H4 (cell line): ENCODE measurements at regions not wholly inside any gene's neighbourhood (a gene's known extent, or its start where the extent isn't known, plus 50 kb on each side); places are given as distances from the start of the nearest gene placed in this dataset.
A peak's percentile ranks its signal among the peaks of the same experiment; 100 is the strongest.
"Not testable (repeated sequence)": the region's sequence is repeated elsewhere in the genome, so short reads cannot be mapped to it uniquely, and the experiment has no call there.

Experiments used
- DNase-seq: peaks from one replicate; pipeline ENCODE4 v3.0.0-alpha.2; 2015; ENCODE audit warnings: low spot score

DNA sequence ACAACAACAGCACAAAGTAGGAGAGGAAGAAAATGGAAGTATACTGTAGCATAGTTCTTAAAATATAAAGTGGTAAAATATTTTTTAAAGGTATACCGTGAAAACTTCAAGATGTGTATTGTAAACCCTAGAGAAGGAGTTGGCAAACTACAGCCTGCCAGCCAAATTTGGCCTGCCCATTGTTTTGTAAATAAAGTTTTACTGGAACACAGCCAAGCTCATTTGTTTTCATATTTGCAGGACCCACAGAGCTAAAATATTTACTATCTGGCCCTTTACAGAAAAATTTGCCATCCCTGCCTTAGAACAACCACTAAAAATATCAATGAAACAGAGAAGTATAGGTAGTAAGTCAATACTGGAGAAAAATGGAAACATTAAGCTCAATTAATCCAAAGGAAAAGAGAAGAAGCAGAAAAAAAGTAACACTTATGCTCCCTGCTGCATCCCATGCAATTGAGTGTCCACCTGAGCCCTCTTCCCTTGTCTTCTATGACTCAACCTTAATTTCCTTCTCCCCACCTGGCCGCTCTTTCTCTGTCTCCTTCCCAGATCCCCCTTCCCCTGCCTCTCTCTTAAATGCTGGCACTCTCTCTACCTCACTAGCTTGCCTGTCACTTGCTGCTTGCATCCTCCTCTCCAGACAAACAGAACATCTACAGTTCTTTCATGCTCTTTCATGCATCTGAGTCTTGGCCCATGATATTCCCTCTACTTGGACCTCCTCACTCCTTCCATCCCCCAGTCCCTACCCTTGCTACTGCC, 50.6 kb upstream of the FER start:
- no peak for DNase-seq

DNA sequence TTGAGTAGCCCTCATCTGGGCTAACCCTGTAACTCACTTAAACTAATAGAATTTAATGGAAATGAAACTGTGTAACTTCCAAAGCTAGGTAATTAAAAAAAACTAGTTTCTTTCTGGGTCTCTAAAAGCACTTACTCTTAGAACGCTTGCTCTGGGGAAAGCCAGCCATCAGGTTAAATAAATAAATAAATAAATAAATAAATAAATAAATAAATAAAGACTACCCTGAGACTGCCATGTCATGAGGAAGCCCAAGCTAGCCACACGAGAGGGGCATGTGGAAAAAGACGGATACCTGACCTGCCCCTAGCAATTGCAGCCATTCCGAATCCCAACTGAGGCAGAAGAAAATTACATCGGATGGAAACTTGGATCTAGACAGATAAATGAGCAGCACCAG, 51.3 kb upstream of the FER start:
- DNase-seq = no peak

DNA sequence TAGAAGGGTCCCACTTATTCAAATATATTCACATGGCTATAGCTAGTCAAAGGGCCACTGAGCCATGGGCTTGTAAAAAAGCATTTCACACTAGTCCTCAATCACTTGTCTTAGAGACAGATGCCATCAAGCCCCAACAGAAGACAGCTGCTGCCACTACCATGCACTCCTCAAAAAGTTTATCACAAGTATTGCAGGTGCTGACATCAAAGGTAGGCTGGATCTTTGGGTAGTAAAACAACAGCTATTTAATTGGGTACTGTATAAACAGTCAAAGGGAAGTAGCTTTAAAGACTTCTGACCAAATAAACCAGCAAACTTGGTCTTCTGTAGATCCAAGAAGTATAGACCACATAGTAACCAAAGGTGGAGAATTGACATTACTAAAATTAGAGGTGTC, 59.2 kb upstream of the FER start:
- no peak for DNase-seq

DNA sequence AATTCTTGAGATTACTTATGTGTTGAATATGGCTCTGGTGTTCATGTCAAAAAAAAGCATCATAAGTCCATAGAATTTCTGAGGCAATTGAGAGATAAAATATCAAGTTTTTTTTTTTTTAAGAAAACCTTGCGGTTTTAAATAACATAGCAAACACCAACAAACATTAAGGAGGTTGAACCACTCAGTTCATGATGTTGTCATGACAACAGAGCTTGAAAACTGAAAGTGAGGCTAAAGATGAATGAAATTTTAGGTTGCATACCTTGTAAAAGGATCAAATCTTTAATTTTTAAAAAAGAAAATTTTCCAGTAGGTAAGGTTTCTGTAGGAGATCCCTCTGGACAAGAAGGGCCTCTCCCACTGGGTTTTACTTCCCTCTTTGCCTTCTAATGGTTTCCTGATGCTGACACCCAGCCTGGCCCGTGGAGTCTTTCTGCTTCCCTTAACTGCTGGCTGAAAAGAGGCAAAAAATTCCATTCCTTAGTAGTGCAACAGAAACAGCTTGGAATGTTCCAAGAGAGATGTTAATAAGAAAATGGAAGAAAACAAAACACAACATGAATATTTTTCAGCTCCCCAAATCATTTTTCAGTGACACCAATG, 60.0 kb upstream of the FER start:
- no peak for DNase-seq

DNA sequence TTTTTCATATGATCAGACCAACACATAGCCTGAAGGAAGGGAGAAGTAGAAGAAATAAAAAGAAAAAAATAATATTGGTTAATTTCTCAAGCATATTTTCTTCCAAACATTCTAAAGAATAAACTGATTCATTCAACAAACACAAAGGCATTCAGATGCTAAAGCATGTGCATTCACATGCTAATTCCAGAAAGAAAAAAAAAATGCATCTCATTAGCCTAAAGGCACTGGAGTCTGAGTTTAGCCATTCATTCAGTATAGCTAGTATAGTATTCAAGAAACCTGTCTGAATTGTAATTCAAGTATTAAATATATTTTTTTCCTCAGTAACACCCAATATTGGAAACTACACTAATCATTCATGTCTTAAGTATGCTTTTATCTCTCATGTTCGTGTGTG, 61.0 kb upstream of the FER start:
- DNase-seq = no peak

DNA sequence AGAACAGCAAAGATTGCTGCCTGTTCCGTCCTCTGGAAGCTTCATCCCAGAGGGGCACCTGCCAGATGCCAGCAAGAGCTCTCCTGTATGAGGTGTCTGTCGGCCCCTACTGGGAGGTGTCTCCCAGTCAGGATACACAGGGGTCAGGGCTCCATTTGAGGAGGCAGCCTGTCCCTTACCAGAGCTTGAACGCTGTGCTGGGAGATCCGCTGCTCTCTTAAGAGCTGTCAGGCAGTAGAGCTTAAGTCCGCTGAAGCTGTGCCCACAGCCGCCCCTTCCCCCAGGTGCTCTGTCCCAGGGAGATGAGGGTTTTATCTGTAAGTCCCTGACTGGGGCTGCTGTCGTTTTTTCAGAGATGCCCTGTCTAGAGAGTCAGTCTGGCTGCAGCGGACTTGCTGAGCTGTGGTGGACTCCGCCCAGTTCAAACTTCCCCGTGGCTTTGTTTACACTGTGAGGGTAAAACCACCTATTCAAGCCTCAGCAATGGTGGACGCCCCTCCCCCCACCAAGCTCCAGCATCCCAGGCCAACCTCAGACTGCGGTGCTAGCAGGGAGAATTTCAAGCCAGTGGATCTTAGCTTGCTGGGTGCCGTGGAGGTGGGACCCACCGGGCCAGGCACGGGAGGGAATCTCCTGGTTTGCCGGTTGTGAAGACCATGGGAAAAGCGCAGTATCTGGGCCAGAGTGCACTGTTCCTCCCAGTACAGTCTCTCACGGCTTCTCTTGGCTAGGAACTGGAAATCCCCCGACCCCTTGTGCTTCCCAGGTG, 62.1 kb upstream of the FER start:
- not testable (repeated sequence) for DNase-seq

DNA sequence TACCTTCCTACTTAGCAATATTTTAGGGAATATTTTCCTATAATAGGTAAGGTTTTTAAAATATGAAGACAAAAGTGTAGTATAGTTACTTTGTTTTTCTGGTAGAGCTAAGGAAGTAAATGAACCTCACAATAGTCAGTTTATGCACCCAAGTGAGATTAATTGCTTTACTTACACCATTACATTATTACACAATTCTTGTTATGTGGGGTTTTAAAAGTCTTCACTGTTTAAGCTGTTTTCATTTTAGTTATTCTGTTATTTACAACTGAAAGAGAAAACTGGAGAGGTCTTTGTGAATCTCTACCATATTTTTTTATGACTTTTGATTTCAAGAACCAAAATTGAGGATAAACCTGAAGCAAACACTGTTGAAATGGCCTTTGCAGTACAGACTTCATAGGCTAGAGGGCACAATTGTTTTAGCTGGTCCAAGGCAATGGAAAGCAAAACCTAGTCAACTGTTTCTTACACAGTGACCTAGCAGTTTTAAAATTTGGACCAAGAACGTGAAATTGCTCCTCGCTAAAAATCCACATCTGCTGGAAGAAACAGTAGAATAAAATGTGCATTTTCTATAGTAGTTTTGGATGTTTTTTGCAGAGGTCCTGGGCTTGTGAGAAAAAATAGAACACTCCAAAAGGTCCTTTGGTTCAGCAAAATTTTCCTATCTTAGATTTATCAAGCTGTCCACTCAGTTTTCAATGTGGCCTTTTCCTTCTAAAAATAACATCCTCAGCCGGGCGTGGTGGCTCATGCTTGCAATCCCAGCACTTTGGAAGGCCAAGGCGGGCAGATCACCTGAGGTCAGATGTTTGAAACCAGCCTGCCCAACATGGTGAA, 66.4 kb upstream of the FER start:
- peak; percentile 88 for DNase-seq

DNA sequence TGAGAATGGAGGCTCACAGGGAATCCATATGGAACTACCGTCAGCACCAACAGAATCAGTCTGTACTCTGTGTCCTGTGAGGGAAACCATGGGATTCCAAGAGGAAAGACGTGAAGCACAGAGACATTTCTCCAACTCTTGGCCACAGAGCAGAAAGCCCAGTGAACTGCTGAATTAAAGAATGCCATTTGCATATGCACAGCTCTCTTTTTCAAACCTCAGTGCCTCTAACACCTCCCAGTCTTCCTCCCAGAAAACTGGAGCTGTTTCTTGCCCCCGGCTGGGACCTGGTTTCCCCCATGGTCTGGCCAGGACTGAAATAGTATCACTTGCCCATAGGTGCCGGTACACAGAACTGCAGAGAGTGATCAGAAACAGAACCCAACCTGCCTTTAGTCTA, 69.6 kb upstream of the FER start:
- DNase-seq = no peak

DNA sequence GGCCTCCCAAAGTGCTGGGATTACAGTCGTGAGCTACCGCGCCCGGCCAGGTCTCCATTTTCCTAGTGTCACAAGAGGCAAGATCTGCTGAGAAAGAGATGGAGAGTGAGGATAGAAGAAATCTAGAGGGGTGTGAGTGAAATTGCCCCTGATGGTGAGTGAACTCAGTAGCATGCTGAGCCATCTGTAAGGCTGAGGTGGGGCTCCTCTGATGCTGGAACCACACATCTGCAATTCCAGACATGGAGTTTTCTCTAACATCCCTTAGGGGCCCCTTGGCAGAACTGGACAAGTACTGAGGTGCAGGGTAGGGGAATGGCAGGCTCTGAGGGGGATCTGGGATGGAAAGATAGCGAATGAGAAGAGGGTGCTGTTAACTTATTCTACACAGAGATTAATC, 72.0 kb upstream of the FER start:
- no peak for DNase-seq

DNA sequence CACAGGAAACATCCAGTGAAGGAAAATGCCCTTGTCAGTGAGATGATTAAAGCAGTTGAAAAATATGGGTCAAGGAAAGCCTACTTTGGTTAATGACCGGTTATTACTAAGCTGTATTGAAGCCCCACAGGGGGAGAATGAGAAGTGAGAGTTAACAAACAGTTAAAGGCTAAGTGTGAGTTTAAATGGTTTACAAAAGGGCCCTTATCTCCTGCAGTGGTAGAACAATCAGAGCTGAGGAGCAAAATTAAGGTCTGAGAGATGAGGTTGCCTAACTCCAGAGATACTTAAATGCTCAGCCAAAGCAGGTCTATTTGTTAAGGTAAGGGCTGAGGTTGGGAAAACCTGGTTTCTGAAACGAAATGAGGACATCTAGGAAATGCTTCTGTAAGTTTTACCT, 75.1 kb upstream of the FER start:
- DNase-seq = no peak

DNA sequence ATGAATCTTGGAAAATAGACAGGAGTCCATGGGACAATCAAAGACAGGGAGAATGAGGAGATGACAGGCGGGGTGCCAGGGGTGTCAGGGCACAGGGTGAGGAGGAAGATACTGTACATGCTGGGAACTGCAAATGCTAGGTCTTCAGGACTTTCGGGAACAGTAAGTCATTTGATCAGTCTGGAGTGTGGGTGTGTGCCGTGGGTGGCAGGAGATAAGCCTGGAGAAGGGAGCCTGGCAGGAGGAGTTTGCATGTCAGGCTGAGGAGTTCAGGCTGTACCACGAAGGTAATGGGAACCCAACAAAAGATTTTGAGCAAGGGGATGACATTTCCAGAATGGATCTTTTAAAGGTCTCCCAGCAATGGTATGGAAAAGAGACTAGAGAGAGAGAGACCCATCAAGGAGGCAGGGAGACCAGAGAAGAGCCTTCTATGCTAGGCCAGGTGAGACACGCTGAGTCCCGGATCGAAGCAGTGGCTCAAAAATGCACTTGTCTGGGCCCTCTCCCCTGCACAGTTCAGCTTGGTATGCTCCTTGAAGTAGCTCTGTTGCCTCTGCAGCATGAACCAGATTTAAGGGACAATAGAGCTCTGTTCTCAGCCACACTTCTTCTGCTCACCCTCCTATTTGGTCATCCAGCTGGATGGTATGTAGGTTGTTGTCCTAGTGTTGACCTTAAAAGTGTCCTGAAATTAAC, 77.0 kb upstream of the FER start:
- no peak for DNase-seq

DNA sequence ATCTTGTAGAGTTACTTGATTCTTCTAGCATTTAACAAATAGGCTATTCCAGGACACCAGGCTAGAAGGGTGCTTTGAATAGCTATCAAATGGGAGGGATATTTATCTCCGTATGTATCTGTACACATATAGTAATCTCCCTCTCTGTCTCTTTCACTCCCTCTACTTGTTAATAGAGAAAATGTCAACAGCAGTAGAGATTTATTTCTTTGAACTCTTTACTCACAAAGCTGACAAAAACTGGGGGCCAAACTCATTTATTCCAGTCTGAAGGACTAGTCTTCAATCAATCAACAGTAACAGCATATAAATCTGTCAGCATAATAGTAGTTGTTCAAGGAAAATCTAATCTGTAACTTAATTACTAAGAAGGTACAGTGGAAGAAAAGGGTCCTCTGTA, 78.2 kb upstream of the FER start:
- DNase-seq = no peak

DNA sequence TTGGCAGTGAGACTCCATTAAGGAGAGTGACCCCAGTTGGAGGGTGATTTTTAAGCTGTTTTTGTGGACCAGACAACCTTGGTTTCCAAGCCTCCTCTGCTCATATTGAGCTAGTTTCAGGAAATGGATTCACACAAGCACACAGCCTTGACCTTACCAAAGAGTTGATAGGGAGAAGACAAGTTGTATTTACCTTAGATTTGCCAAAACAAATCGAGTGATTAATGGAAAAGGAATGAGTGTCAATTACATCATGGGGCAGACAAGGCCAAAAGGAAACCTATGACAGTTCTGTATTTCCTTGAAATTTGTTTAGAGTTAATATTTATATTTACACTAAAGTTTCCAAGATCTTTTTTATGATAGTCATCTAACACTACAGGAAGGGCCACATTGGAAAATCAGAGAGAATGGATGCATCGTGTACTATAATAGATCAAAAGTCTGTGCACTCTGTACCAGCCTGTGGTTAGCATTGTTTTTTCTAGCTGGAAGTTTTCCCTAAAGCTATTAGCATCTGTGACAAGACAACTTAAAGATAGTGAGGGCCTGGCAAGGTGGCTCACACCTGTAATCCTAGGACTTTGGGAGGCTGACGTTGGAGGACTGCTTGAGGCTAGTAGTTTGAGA, 86.0 kb upstream of the FER start:
- no peak for DNase-seq

DNA sequence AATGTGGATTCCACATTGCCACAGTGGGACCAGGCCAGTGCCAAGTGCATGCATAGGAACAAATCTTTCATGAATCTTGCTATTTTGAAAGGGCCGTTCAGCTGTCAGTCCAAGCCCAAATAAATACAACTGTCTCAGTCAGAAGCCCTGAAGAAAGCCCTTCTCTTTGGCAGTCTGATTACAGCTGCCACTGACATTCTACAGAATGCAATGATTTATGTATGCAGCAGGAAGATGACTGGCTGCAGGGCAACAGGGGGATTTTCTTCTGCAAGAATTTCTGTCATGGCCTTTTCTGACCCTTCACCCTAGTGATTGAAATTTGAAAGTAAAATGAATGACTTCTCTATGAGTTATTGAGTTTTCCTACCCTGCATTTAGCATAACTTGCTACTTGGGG, 86.7 kb upstream of the FER start:
- DNase-seq = no peak

DNA sequence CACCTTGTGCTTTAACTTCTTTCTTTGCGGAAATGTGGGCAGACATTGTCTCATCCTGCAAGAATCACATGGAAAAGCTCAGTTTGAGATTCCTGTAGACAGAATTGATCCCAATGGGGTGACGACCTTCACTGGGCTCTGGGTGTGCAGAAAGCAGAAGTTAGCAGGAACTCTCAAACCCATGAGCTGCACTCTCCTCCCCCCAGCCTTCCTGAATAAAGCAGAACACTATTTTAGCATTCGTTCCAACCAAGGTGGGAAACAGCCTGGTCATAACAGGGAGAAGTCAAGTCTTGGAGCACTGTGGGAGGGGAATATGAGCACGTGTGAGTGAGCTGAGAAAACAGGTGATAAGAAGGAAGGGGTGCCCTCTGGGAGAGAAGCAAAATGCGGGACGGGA, 87.4 kb upstream of the FER start:
- no peak for DNase-seq

DNA sequence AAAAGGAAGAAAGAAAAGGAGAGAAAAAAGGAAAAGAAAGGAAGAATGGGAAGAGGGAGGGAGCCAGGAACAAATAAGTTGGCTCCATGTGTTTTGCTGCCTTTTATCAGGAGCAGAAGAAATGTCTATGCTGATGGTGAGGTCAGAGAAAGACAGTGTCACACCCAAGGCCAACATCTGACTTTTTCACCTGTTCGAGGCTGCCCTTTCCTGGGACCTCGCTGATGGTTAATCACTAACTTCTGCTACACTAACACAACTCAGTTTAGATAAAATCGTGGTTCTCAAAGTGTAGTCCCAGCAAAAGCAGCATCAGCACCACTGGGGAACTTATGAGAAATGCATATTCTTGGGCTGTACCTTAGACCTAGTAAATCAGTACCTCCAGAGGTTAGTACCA, 88.2 kb upstream of the FER start:
- DNase-seq = no peak

DNA sequence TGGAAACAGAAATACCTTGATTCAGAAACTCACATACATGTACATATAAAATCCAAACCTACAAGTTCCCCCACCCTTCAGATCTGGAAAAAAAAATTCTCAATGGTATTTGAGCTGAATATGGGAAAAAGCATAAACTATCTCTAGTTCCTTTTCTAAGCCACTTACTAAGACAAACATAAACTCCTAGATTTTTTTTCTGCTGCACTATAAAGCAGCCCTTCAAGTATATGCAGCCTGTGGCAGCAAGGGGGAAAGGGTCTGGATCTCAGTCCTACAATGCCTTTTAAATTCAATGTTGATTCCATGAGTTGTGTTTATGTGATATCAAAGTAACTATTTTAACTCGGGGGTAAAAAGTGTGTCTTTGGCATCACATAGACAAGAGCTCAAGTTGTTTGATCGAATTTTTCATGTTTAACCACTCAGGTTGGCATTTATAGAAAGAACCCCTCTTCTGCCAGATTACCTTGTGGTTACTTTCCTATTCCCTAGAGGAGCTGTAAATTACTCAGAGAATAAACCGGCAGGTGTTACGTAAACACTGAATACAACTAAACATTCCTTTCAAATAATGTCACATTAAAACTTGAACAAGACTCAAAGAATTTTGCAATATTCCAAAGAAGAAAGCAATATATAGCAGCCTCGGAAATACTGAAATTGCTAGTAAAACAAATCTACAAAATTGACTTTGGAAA, 91.8 kb upstream of the FER start:
- DNase-seq = peak; percentile 74

DNA sequence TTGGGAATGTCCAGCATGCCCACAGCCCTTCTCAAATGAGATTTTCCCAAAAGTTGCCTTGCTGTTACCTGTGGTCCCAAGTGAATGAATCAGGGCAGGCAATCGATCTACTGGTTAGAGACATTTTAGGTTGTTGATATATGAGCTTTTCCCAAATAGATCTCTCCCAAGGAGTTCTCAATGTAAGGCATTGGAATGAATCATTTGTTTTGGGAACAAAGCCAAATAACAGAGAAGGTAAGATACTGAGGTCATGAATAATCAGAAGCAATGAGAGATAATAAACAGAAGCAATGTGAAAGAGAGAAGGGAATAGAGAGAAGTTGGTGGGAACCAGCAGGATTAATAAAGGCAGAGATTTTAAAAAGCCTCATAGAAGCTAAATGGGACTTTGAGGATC, 93.6 kb upstream of the FER start:
- no peak for DNase-seq

DNA sequence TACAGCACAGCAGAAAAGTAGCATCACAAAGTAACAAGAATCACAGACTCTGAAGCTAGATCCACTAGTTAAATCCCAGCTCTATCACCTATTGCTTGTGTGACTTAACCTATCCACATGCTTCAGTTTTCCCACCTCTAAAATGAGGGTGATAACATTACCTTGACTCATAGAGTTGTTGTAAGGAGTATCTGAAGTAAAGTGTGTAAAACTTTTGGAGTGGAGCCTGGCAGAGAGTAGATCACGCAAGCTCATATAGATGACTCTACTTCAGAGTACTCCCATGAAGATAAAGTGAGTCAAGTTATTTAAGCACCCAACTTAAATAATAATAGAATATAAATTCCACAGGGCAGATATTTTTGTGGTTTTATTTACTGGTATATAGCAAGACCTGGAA, 94.5 kb upstream of the FER start:
- DNase-seq = no peak

DNA sequence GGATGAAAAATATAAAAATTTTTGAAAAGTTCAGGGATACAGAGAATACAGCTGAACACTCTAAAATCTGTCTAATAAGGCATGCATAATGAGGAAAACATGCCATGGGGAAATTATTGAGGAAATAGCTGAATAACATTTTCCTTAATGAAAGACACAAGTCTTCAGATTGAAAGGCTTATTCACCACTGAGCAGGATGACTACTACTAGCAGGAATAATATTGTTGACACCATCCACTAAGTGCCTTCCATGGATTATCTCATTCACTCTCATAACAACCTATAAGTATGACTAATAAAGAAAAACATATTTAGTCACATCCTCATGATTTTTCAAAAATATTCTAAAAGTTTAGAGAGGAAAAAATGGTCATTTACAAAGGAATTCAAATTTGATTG, 96.7 kb upstream of the FER start:
- DNase-seq = no peak

DNA sequence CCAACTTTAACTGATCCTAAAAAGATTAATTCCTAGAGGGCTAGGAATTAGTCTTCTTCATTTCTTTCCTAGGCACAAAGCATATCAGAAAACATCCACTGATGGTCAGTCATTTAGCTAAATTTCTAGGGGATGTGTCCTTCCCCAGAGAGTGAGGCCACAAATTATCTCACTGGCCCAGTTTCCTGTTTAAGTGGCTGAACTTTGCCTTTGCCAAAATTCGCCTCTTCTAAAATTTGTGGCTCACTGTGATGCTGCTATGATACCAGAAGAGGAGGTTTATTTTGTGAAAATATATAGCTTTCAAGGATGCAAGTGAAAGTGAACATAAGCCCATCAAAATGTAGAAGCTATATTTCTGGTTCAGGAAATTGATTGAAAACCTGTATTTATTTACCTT, 98.1 kb upstream of the FER start:
- no peak for DNase-seq
